GM21717 (cell line): ENCODE measurements at regions not wholly inside any gene's neighbourhood (a gene's known extent, or its start where the extent isn't known, plus 50 kb on each side); places are given as distances from the start of the nearest gene placed in this dataset.
A peak's percentile ranks its signal among the peaks of the same experiment; 100 is the strongest.

Source experiments
- ATAC-seq: cut with Tn5 transposase; IDR thresholded peaks from one replicate; pipeline ENCODE4 v1.9.1; 2021; ENCODE audit warnings: mild to moderate bottlenecking, moderate library complexity; ENCODE audit not compliant: unreplicated experiment

DNA sequence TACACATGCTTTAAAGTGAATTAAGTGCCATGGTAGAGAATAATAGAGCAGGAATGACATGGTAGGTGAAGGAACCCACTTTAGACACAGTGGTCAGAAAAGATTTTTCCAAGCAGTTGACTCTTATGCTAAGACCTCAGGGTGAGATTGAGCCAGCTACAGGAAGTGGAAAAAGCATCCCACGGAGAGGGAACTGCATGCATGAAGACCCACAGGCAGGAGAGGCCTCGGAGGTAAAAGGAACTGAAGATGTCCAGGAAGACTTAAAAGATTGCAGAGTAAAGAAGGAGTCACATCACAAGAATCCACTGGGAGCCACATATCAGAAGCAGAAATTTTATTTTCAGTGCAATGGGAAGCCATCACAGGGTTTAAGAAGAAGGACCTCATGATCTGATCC lies 499.2 kb upstream of the FAM98A start:
- ATAC-seq, result no peak

DNA sequence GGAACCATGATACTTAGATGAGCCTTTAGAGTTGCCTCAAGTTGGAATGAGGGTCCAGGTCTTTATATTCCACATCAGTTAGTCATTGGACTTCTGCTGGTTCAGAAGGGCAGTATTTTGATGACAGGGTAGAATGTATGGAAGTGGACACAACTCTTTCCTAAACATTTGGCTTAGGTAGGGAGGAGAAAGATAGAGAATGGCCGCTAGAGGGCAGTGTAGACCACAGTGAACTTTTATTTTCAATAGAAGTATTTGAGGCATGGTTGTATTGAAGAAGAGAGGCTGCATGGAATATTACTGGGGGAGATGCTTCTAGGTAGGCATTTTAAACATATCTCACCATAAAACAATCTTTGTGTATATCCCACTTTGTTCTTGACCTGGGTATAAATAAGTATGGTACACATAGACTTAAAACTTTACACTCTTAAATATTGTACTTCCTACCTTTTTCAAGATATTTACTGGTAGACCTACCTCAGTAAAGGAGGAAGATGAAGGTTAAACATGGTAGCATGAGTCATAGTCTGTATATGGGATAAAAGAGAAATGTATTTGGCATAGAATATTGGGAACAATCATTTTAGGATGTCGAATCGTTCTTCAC lies 497.6 kb upstream of the FAM98A start:
- peak; percentile 74 for ATAC-seq

DNA sequence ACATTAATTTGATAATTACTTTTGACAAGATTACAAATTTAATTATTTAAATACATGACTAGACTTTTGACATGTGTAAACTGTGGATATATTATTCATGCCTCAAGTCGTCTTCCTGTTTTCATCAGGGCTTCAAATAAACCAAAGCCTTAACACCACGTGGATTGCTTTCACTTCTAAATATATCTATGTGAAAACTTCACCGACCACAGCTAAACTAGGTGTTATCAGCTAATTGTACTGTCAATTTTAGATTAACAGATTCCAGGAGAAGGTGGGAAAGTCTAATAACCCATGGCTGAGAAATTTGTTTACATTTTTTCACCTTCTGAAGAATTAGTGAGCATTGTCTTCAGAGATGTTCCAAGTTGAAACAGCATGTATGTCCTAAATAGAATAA lies 494.7 kb upstream of the FAM98A start:
- ATAC-seq, result no peak

DNA sequence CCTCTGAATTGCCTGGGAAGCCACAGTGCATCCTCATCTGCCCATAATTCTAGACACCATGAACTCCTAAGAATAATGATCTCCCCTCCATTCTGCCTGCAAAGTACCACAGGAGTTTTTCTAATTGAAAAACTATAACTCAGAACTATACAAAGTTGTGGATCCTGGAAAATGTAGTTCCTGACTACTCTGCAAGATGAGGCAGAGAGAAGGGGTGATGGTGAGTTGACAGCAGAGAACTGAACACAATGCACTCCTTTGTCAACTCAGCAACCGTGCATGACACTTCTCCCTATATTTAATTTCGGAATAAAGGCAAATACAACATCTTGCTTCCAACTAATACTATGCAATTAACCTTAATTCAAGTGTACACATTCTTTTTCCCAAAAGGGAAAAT lies 471.1 kb upstream of the FAM98A start:
- ATAC-seq, result no peak

DNA sequence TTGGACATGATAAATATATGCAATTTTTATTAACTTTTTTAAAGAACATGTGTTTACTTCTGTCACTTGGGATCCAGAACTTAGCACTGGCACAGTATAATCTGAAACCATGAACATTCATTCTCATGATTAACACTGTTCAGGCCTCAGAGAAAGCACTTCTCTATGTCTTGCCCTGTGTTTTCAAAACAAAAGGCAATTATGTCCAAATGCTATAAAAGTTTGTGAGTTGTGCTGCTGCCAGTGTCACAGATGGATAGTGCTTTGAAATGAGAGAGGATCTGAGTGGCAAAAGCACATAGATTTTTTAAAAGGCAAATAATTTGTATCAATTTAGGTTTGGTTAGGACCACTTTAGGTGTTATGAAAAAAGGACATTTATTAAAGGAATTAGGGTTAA lies 470.5 kb upstream of the FAM98A start:
- ATAC-seq, result no peak

DNA sequence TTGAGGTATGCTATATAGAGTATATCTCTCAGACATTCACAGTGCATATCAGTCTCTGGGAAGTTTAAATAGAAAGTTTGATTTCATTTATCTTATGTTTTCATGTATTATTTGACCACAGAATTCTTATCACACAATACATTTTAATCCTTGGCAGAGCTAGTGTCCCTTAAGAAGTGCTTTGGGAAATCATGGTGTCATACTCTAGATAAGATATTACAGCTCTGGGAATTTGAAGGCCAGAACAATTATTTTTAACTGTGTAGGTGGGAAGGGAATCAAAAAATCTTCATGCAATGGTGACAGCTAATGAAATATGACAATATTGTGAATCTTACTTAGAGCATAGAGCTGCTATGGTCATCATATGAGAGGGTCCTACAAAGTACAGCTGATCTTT lies 451.3 kb upstream of the FAM98A start:
- no peak for ATAC-seq

DNA sequence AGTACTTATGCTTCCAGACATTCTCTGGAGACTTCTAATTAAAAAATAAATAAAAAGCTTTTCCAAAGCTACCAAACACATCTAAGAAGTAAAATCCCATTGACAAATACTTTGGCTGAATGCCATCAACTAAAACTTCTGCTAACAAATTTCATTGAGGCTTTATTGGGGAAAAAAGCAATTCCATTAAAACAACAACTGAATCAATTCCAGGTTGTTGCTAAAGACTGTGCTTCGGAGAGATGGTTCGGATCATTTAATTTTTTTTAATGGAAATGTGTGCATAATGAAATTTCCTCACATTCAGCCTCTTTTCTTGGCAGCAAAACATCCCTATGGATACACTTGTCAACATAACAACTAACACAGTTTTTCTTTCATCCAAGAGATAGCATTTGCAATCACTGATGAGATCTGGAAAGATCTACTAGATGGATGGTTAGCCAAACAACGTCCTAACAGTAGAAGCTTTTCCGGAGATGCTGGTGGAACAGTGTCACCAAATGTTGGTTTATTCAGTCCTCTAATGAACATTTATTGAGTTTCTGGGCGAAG lies 446.1 kb upstream of the FAM98A start:
- no peak for ATAC-seq

DNA sequence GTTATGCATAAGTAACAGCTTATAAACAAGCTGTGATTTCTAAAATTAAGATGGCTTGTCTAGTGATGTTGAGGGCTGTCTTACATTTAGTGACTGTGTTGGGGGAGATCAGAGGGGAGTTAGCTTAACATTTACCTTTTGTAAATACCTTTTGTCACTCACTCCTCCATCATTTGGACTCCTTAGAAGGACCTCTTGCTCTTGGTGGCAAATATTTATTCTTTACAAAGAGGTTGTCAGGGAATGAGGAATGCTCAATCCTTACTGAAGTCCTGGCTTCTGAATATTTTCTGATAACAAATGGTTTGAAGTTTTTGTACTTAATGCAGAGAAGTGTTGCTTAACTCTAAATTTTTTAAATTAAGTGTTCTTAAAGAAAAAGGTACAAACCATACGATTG lies 438.8 kb upstream of the FAM98A start:
- no peak for ATAC-seq

DNA sequence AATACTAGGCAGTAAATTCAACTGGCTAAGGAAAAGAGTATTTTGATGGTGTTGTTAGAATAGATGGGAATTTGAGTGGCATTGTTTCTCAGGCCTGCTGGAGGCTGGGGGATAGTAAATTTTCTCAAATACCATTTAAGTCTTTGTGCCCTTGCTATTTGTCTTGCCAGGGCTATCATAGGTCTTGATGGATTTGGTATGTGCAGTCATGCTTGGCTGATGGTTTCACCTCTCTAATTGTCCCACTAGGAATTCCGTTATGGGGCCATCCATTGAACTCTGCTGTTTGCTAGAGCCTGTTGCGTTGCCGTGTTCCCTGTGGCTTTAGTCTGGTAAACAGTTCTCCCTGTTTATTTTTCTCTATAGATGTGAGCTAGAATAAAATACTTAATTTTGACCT lies 438.1 kb upstream of the FAM98A start:
- no peak for ATAC-seq

DNA sequence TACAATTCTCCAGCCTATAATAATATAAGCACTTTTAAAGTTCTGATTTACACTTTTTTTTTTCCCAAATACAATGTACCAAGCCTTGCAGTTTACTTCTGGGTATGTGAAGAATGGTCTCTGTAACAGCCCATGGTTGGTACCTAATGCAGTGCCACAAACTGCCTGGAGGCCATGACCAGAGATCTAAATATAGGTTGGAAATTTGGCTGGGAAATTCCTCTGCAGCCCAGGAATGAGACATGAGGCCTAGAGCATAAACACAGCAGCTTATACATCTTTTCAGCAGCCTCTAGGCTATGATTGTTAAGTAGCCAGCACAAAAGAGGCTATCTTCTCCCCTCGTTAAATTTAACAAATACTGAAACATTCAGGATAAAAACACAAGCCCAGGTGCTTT lies 432.0 kb upstream of the FAM98A start:
- no peak for ATAC-seq

DNA sequence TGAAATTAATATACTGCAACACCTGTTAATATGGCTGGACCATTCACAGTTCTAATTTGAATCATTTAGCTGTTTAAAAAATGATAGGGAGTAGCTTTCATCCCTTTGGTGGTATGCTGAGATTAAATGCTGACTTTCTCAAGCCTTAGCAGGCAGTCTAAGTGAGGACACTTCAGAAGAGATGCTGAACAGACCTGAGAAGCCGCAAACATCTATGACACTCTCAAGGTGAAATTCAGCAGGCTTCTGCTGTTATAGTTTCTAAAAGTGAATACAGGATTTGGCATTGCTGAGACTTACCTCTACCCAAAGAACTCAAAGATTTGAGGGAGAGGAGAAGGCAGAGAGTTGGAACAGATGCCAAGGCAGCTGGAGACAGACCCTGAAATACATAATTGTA lies 431.2 kb upstream of the FAM98A start:
- no peak for ATAC-seq

DNA sequence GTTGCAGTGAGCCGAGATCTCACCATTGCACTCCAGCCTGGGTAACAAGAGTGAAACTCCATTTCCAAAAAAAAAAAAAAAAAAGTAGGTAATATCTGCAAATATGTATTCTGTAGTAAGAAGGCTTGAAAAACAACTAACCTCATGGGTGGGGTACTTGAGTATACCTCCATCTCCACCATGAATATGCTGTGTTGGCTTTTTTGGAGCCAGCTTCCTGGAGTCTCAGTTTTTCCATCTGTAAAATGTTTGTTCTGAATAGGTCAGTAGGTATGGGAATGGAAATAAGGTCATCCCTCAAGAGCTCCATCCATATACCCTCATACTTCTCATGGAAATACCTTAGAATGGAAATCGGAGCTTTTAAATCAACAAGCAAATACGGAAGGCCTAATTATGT lies 430.0 kb upstream of the FAM98A start:
- ATAC-seq, result no peak

DNA sequence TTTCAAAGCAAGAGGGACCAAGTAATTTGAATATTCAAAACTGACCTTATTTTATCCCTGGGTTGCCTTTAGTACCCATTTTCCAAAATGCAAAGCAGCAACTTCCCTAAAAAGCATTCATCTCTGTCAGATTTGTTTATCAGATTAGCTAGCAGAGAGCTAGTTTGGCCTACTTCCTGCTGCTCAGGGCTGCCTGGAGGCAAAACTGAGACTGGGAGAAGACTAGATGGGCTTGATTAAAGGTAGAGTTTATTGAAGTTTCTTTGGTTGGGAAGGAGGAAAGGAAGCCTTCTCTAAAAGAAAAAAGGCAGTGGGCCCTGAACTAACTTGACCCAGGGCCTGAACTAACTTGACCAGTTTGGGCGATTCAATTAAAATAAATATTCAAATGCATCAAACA lies 426.1 kb upstream of the FAM98A start:
- ATAC-seq, result no peak

DNA sequence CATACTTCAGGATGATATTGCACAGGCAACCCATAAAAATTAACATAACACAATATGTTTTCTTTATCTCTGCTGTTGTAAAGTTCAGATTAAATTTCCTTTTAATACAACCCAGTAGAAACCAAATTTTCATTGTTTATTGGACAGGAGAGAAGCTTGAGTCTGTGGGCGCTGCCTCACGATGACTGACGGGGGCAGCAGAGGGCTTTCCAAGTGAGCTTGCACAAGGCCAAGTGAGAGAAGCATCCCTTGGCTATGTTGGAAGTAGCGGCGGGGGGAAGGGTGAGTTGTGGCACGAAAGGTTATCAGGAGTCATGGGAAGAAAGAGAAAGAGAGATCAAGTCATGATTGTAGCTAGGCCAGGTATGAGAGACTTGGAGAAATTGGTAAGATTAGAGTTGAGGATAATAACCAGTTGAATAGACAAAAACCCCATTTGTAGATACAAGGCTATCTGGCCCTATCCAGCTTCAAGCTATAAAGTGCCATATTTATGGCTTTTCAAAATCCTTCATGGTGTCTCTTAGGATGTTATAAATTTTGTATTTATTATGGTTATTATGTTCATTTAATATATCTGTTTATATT lies 413.7 kb upstream of the FAM98A start:
- no peak for ATAC-seq

DNA sequence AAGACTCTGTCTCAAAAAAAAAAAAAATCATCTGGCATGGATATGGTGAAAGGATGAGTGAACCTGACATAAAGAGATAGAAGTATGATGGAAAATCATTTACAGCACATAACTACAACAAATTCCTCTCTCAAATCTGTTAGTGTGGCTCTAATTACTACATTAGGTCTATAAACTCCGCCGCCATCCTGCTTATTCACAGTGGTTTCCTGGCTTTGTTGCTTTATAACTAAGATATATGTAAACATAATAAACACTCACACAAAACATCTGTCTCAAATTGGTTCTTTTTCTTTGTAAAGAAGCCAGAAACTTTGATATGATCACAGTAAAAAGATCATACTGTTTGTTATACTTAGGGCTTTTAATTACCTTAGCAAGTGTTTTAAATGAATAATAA lies 412.6 kb upstream of the FAM98A start:
- ATAC-seq, result no peak

DNA sequence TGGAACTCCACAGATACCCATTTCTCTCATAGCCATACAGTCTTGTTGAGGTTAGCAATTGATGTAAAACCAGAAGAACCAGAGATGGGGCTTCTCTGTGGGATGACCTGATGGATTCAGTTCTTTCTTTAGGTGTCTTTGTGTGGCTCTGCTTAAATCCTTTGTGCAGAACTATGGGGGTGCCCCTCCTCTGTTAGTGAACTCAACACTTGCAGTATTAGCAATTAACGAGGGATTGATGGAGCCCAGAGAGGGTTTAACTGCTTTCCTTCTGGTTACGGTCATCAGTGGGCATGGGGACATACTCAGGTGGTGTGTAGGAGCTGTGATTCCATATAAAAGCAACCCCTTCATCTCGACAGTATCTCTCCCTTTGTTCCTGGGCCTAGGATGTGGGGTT lies 406.8 kb upstream of the FAM98A start:
- no peak for ATAC-seq

DNA sequence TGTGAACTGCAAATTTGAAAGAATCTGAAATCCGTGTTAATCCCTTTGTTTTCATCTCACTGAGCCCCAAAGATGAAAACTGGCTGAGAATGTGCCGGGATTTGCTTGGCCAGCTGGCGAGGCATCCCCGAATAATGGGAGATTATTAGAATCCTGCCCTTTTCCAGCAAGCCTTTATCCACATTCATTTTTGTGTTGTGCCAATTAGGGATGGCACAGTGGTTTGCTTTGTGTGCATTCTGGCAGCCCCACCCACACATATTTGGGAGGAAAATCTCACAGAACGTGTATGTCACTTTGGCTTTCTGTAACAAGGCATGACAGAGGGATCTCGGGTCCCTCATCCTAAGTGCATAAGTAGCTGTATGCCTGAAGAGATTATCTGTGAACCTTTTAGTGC lies 405.8 kb upstream of the FAM98A start:
- no peak for ATAC-seq

DNA sequence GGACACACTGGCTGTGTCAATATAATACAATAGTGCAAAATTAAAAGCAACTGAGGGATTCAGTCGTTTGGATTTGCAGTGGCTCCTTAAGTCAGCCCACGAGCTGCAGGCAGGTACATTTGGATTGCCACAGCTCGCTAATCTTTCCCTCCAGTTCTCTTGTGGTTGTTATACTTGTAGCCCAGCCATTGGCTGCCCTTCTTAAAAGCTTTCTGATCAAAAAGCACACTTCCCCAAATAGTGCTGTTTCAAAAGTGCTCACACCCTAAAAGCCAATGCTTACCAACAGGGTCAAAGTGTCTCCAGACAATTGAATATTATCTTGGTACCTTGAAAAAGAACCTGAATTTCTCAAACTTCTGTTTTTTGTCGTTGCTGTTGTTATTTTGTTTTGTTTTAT lies 404.7 kb upstream of the FAM98A start:
- no peak for ATAC-seq

DNA sequence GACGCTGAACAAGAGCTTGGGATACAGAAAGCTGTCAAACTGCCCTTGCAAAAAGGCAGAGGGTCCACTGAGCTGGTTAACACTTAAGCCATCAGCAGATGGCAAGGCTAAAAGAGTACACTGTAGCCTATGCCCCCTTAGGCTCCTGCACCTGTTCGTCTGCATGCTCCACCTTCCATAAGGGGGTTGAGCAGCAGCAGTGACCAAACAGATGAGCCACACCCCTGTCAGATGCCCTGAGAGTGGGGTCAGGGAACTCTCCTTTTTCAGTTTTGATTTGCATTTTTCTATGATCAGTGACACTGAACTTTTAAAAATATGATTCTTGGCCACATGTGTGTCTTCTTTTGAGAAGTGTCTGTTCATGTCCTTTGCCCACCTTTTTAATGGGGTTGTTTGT lies 402.5 kb upstream of the FAM98A start:
- no peak for ATAC-seq

DNA sequence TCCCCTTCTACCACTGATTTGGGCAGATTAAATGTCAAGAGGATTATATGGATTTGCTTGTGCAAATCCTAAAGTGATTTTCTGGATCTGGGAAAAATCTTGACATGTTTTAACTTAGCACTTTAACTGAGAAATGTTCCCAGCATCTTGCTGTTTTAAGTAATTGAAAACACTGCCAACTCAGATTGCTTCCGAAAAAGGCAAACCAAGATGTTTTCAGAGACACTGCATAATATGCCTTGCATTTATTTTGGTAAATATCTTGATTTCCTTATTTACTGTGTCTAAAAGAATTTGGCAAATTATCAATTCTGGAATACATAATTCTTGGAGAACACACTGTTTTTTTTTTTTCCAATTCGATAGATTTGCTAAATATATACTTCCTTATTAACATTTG lies 385.0 kb upstream of the FAM98A start:
- ATAC-seq, result no peak

DNA sequence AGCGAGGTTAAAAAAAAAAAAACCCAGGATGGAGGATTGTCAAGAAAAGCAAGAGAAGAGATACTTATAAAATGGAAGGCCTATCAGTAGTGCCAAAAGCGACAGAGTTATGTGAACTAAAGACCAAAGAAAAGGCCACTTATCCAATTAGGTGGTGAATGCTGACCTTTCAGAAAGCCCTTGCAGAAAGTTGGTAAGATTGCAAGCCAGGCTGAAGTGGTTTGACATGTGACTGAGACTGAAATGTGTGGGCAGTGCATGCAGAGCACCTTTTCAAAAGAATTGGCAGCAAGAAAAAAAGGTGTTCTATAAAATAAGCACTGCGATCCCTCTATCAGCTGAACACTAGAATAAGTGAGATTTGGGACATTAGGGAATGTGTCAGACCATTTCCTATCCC lies 379.4 kb upstream of the FAM98A start:
- ATAC-seq, result no peak

DNA sequence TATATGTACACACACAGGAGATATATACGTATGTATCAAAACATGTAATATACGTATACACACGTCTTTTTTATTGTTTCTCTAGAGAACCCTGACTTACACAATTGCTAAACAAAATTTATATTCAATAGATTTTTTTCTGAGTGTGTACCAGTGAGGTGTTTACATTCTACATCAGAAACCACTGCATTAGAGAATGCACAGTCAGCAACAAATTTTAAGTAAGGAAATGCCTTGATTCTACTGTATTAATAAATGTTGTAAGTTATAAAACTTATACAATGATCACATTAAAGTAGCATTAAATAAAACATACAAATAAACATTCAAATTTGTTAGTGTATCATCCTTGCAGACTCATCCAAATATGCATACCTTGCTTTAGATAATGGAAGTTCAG lies 376.4 kb upstream of the FAM98A start:
- no peak for ATAC-seq

DNA sequence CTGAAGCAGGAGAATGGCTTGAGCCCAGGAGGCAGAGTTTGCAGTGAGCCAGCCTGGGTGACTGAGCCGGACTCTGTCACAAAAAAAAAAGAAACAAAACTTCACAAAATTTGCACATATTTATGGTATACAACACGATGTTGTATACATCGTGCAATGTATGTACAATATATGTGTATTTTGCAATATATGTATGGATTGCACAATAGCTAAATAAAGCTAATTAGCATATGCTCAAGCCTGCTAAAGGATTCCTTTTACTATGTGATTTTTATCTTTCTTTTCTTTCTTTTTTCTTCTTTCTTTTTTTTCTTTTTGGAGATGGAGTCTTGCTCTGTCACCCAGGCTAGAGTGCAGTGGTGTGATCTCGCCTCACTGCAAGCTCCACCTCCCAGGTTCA lies 368.0 kb upstream of the FAM98A start:
- ATAC-seq, result no peak
